Aorta (tissue), 5 donors: ENCODE measurements at regions not wholly inside any gene's neighbourhood (a gene's known extent, or its start where the extent isn't known, plus 50 kb on each side); places are given as distances from the start of the nearest gene placed in this dataset.

ENCODE experiments used
- ATAC-seq: fragments of 200-7000 bp; cut with Tn5 transposase; one replicate; pipeline ENCODE4 v1.9.1; 2022; ENCODE audit warnings: moderate library complexity; ENCODE audit not compliant: low FRiP score
- DNase-seq, 2 donors: peaks; one replicate each; pipeline ENCODE4 v3.0.0-alpha.2; 2020
- H3K27ac ChIP-seq, 2 donors: one replicate each; pipeline ENCODE4 v1.5.1; 2013; ENCODE audit warnings: low read length in 2 of 2, mild to moderate bottlenecking in 2 of 2, moderate library complexity in 2 of 2, control low read depth in 1 of 2, inconsistent platforms in 1 of 2, low read depth in 1 of 2
- H3K27me3 ChIP-seq, 2 donors: one replicate each; pipeline ENCODE4 v1.6.1; 2013; ENCODE audit warnings: control low read depth in 1 of 2, low read length in 1 of 2, mild to moderate bottlenecking in 1 of 2, moderate library complexity in 1 of 2; ENCODE audit not compliant: insufficient read depth in 2 of 2, control insufficient read depth in 1 of 2
- H3K36me3 ChIP-seq, 2 donors: one replicate each; pipeline ENCODE4 v1.6.1; 2013; ENCODE audit warnings: control low read depth in 1 of 2, low read length in 1 of 2, mild to moderate bottlenecking in 1 of 2; ENCODE audit not compliant: insufficient read depth in 2 of 2, control insufficient read depth in 1 of 2
- H3K4me1 ChIP-seq, 2 donors: one replicate each; pipeline ENCODE4 v1.6.1; 2013; ENCODE audit warnings: low read length in 2 of 2, control low read depth in 1 of 2, mild to moderate bottlenecking in 1 of 2, moderate library complexity in 1 of 2; ENCODE audit not compliant: insufficient read depth in 2 of 2, control insufficient read depth in 1 of 2
- H3K4me3 ChIP-seq, 2 donors: one replicate each; pipeline ENCODE4 v1.5.1; 2013; ENCODE audit warnings: low read length in 2 of 2, control low read depth in 1 of 2, mild to moderate bottlenecking in 1 of 2
- H3K9me3 ChIP-seq: one replicate; pipeline ENCODE4 v1.6.1; 2013; ENCODE audit warnings: mild to moderate bottlenecking, low read length; ENCODE audit not compliant: control insufficient read depth
- WGBS, 2 donors: extraction: QIAGEN DNeasy Blood & Tissue Kit; methylation state at CpG; one replicate each; pipeline ENCODE4 v1.1.7; 2013; 5-methylcytosine and 5-hydroxymethylcytosine counted together
- intact Hi-C, 2 donors: fragments of 100-400 bp; cut with DNase I; formaldehyde crosslinking; loops; one replicate each; pipeline versions ENCODE4 v1.14.2 to v1.15.0; 2022
- donor health status: healthy with polysubstance abuse.
- donor health status: Bipolar disorder and iron deficiency.
- donor health status: DM: no; HTN: no; CAD: no.
- donor health status: DM: no; HTN: no; CAD: no.
- donor health status: DM: yes; HTN: yes; CAD: no.

- intact Hi-C loops = no loop called here
- H3K27me3 ChIP-seq = no peaks in the 10 kb centered on the region
- H3K4me3 ChIP-seq = no peak overlapping the region
- H3K27ac ChIP-seq = no peak overlapping the region
- no peaks in the 10 kb centered on the region for H3K36me3 ChIP-seq
- H3K9me3 ChIP-seq = peaks cover 5% of the 10 kb centered on the region
- no peaks in the 10 kb centered on the region for H3K4me1 ChIP-seq
- 85 to 97% methylated on average over 2 of the region's 2 CpGs for WGBS, 2 donors
- no peak for ATAC-seq
- DNase-seq = no peak
Measured at GRCh38 chr13:73433890-73434289, 375.1 kb downstream of the KLF5 start.

- Histone ChIP-seq H3K9me3 (peaks cover 2% of the 10 kb centered on the region), H3K27ac (no peak overlapping the region), H3K4me3 (no peak overlapping the region), H3K27me3 (no peaks in the 10 kb centered on the region), H3K36me3 (no peaks in the 10 kb centered on the region), H3K4me1 (no peaks in the 10 kb centered on the region)
- intact Hi-C loops = no loop called here
- WGBS, 2 donors = 80 to 82% methylated on average over 1 of the region's 1 CpG
- DNase-seq (no peak), ATAC-seq (no peak)
Measured at GRCh38 chr13:73433458-73433857, 374.7 kb downstream of the KLF5 start.

GRCh38 chr13:73429701-73430100 is 370.9 kb downstream of the KLF5 start:
- DNase-seq = no peak
- Histone ChIP-seq H3K36me3 (no peaks in the 10 kb centered on the region), H3K4me1 (no peaks in the 10 kb centered on the region), H3K27me3 (no peaks in the 10 kb centered on the region), H3K9me3 (no peaks in the 10 kb centered on the region), H3K4me3 (no peak overlapping the region), H3K27ac (no peak overlapping the region)
- WGBS, 2 donors = 92 to 93% methylated on average over 1 of the region's 1 CpG
- intact Hi-C loops = no loop called here
- ATAC-seq = no peak

GRCh38 chr13:73428706-73429105 is 369.9 kb downstream of the KLF5 start:
- H3K27ac ChIP-seq = no peak overlapping the region
- no peak overlapping the region for H3K4me3 ChIP-seq
- no peak for ATAC-seq
- no peaks in the 10 kb centered on the region for H3K4me1 ChIP-seq
- intact Hi-C loops = no loop called here
- no peaks in the 10 kb centered on the region for H3K9me3 ChIP-seq
- no peaks in the 10 kb centered on the region for H3K36me3 ChIP-seq
- 80 to 90% methylated on average over 1 of the region's 1 CpG for WGBS, 2 donors
- no peaks in the 10 kb centered on the region for H3K27me3 ChIP-seq
- DNase-seq = no peak

GRCh38 chr13:73428137-73428536 is 369.3 kb downstream of the KLF5 start:
- WGBS, 2 donors = 39 to 53% methylated on average over 3 of the region's 3 CpGs
- Histone ChIP-seq H3K27ac (no peak overlapping the region), H3K4me3 (no peak overlapping the region), H3K4me1 (no peaks in the 10 kb centered on the region), H3K9me3 (no peaks in the 10 kb centered on the region), H3K36me3 (no peaks in the 10 kb centered on the region), H3K27me3 (no peaks in the 10 kb centered on the region)
- intact Hi-C loops = no loop called here
- DNase-seq = no peak
- no peak for ATAC-seq

GRCh38 chr13:73422973-73423372 is 364.2 kb downstream of the KLF5 start:
- ATAC-seq = no peak
- H3K27me3 ChIP-seq = no peaks in the 10 kb centered on the region
- H3K27ac ChIP-seq = no peak overlapping the region
- H3K36me3 ChIP-seq = no peaks in the 10 kb centered on the region
- intact Hi-C loops = no loop called here
- DNase-seq = no peak
- H3K9me3 ChIP-seq = no peaks in the 10 kb centered on the region
- no peaks in the 10 kb centered on the region for H3K4me1 ChIP-seq
- WGBS, 2 donors = 82 to 84% methylated on average over 2 of the region's 2 CpGs
- H3K4me3 ChIP-seq = no peak overlapping the region

- DNase-seq = no peak
- WGBS, 2 donors = 77 to 81% methylated on average over 7 of the region's 7 CpGs
Measured at GRCh38 chr13:73421310-73421912, 362.6 kb downstream of the KLF5 start.

GRCh38 chr13:73419186-73419585 is 360.4 kb downstream of the KLF5 start:
- Histone ChIP-seq H3K9me3 (no peaks in the 10 kb centered on the region), H3K27ac (no peak overlapping the region), H3K36me3 (no peaks in the 10 kb centered on the region), H3K4me1 (no peaks in the 10 kb centered on the region), H3K4me3 (no peak overlapping the region), H3K27me3 (no peaks in the 10 kb centered on the region)
- DNase-seq (no peak), ATAC-seq (no peak)
- intact Hi-C loops = no loop called here
- WGBS, 2 donors = 31 to 36% methylated on average over 1 of the region's 1 CpG

More at GRCh38 chr13:73421310-73421912, 362.6 kb downstream of the KLF5 start:
- Histone ChIP-seq H3K36me3 (no peaks in the 10 kb centered on the region), H3K27me3 (no peaks in the 10 kb centered on the region), H3K4me1 (no peaks in the 10 kb centered on the region), H3K27ac (no peak overlapping the region), H3K9me3 (no peaks in the 10 kb centered on the region), H3K4me3 (no peak overlapping the region)
- ATAC-seq = no peak
- intact Hi-C loops = no loop called here

- Histone ChIP-seq H3K9me3 (no peaks in the 10 kb centered on the region), H3K4me3 (no peak overlapping the region), H3K27me3 (no peaks in the 10 kb centered on the region), H3K36me3 (no peaks in the 10 kb centered on the region), H3K27ac (no peak overlapping the region), H3K4me1 (no peaks in the 10 kb centered on the region)
- 94% methylated on average over 13 of the region's 13 CpGs for WGBS, 2 donors
- DNase-seq (no peak), ATAC-seq (no peak)
- intact Hi-C loops = no loop called here
Measured at GRCh38 chr13:73417012-73417615, 358.3 kb downstream of the KLF5 start.
